Esophagus muscularis mucosa (tissue), 3 donors: ENCODE measurements at regions not wholly inside any gene's neighbourhood (a gene's known extent, or its start where the extent isn't known, plus 50 kb on each side); places are given as distances from the start of the nearest gene placed in this dataset.
A peak's percentile ranks its signal among the peaks of the same experiment; 100 is the strongest.

Source experiments
- POLR2A ChIP-seq: fragments of 450-650 bp; IDR thresholded peaks from one replicate; pipeline ENCODE4 v1.6.1; 2017; ENCODE audit warnings: antibody characterized with exemption, moderate library complexity, mild to moderate bottlenecking, low read depth
- POLR2AphosphoS5 ChIP-seq, 2 donors: sonication (generic); formaldehyde crosslinking; IDR thresholded peaks; one replicate each; pipeline ENCODE4 v1.6.1; 2017; ENCODE audit warnings: antibody characterized with exemption in 2 of 2
- TF ChIP-seq, protein P1 (sequence below), 3 experiments: fragments of 200-600 bp in 2 of 3; fragments of 450-650 bp in 1 of 3; sonication (generic) in 2 of 3; IDR thresholded peaks; one replicate each; pipeline ENCODE4 v1.5.1; 2017 to 2019; ENCODE audit warnings: antibody characterized with exemption in 3 of 3, mild to moderate bottlenecking in 2 of 3, moderate library complexity in 1 of 3

DNA sequence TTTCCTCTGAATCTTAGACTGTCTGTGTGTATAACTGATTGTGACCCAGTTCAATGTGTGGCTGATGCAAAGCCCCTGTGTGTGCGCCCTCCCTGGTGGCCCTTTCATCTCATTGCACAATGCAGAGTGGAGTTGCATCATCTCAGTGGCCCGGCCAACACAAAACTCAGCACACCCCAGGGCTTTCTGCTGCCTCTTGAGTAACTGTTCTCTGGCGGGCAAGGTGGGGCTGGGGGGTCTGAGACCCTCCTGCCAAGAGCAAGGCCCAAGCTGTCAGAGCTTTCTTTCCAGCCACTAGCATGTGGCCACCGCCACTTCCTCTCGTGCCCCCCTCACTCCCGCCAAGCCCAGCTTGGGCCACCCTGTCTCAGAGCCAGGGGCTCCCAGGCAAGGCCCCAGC is 80.7 kb upstream of the ALDH1L1 start:
- TF ChIP-seq POLR2A (no peak), POLR2AphosphoS5 (IDR thresholded peaks at IDR 0.05) (peak; percentile 80 to 84)
- TF ChIP-seq, protein P1, sequence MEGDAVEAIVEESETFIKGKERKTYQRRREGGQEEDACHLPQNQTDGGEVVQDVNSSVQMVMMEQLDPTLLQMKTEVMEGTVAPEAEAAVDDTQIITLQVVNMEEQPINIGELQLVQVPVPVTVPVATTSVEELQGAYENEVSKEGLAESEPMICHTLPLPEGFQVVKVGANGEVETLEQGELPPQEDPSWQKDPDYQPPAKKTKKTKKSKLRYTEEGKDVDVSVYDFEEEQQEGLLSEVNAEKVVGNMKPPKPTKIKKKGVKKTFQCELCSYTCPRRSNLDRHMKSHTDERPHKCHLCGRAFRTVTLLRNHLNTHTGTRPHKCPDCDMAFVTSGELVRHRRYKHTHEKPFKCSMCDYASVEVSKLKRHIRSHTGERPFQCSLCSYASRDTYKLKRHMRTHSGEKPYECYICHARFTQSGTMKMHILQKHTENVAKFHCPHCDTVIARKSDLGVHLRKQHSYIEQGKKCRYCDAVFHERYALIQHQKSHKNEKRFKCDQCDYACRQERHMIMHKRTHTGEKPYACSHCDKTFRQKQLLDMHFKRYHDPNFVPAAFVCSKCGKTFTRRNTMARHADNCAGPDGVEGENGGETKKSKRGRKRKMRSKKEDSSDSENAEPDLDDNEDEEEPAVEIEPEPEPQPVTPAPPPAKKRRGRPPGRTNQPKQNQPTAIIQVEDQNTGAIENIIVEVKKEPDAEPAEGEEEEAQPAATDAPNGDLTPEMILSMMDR (IDR thresholded peaks at IDR 0.05), result peak in 1 of 3 experiments; percentile 6
